ENCODE measurements at regions not wholly inside any gene's neighbourhood (a gene's known extent, or its start where the extent isn't known, plus 50 kb on each side); places are given as distances from the start of the nearest gene placed in this dataset.

GRCh38 chr6:4397307-4397706, 261.9 kb upstream of the ECI2 start:
- DNase-seq = peak in 4 of 10 donors; percentile 19 to 52 (median 34)
- intact Hi-C loops (cut with DNase I) = no loop called here

DNA sequence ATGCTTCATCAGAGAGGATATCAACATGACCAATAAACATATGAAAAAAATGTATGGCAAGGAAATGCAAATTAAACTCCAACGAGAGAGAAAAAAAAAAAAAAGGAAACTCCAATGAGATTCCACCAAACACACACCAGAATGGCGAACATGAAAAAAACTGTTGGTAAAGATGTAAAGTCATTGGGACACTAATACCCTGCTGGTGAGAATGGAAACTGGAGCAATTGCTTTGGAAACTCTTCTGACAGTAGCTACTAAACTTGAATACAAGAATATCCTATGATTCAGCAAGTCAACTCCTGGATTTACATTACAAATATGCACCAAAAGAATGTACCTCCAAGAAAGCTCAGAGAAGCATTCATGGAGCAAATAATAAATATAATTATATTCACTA, 260.7 kb upstream of the ECI2 start:
- intact Hi-C loops (cut with DNase I) = no loop called here
- no peak for DNase-seq

DNA sequence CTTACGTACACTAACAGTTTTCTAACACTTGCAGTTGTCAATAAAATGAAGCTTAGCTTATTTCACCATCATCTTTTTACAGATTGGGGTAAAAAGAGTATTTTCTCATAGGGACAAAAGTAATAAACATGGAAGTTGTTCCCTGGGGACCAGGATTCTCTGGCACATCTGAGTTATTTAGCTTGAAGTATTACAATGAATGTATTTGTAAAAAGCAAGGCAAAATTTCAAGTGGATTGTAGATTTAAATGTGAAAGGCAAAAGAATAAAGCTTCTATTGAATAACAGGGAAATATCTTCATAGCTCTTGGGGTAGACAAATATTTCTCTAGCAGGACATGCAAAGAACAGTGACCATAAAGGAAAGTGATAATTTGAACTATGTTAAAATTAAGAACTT, 260.0 kb upstream of the ECI2 start:
- intact Hi-C loops (cut with DNase I) = no loop called here
- no peak for DNase-seq

DNA sequence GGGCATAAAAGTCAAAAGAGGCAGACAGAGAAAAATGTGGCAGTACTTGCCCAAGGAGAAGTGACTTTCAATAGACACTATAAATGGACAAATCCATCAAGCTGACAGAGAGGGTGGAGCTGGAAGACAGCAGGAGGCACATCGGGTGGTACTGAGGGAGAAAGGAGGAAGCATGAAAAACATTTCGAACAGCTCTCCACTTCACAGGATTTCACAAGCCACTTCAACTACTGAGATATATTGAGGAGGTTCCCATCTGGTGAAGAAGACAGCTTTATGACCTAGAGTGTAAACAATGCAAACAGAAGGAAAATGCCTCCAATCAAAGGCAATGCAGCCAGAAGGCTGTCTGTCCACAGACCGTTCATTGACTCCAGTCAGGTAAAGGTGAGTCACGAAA, 259.4 kb upstream of the ECI2 start:
- intact Hi-C loops (cut with DNase I) = no loop called here
- no peak for DNase-seq

DNA sequence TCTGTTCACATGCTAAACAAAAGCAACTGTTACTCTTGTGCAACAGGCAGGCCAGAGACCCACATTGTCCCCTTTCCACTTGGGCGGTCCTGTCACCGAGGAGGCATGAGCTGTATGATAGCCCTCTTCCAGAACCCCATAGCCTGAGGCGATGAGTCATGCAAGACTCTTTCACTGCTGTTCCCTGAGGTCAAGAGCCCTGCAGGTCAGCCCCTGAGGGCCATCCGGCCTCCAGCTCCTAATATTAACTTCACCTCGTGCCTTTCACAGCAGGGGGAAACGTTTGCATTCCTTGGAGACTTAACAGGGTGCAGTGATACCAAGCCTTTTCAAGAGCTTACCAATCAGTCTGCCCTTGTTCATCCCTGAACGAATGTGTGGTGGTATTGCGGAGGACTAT, 253.3 kb upstream of the ECI2 start:
- intact Hi-C loops (cut with DNase I) = no loop called here
- DNase-seq = no peak

DNA sequence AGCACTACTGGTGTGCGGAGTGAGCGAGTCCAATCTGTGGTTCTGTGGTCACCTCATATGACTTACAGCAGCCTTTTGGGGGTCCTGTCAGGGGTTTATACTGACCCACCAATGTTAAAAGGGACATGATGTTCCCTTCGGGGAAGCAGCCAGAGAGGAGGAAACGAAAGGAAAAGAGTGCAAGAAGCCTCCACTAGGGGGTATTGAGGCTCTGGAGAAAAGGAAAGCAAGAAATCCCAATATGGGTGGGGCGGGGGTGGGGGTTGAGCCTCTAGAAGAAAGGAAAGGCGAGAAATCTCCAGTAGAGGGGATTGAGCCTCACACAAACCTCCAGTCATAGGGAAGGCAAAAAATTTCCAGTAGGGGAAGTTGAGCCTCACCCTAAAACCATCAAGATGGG, 249.3 kb upstream of the ECI2 start:
- no peak for DNase-seq
- intact Hi-C loops (cut with DNase I) = no loop called here

- no peak for DNase-seq
- intact Hi-C loops (cut with DNase I) = no loop called here
Measured at GRCh38 chr6:4383910-4384638, 248.7 kb upstream of the ECI2 start.

DNA sequence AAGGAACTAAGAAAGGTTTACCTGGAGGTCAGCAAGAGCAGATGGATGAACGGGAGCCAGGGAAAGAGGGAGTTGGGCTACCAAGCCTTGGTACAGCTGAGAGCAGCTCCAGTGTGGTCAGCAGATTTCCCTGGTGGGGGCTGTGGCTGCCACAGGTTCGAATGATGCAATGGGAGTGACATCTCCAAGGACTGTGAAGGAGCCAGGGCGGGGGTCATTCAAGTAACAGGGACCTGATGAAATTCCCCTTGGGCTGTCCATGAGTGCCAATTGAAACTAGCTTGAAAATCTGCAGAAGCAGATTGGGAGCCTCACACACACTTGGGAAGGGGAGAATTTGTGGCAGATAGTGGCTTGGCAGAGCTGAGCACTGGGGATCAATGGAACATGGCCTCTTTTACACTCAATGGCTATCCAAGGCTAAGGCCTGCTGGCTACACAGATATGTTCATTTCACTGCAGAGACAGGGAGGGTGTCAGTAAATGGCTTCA, 247.0 kb upstream of the ECI2 start:
- intact Hi-C loops (cut with DNase I) = no loop called here
- no peak for DNase-seq

DNA sequence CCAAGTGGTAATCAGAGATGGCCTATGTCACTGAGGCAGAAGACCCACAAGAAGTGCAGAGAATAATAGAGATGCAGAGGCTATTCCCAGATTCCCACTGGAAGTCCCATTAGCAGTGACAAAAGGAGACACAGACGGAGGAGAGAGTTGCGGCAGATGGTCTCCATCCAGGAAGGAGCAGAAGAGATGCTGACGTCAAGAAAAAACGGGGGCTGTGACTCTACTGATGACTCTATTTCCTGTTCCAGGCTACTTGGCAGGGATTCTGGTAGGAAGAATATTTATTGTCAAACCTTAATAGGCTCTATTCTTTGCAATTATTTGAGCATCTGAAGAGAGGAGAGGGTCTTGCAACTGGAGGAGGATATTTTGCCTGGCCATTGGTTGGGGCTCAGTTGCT, 246.0 kb upstream of the ECI2 start:
- intact Hi-C loops (cut with DNase I) = no loop called here
- DNase-seq = no peak

GRCh38 chr6:4380881-4381281, 245.5 kb upstream of the ECI2 start:
- intact Hi-C loops (cut with DNase I) = no loop called here
- DNase-seq = no peak

DNA sequence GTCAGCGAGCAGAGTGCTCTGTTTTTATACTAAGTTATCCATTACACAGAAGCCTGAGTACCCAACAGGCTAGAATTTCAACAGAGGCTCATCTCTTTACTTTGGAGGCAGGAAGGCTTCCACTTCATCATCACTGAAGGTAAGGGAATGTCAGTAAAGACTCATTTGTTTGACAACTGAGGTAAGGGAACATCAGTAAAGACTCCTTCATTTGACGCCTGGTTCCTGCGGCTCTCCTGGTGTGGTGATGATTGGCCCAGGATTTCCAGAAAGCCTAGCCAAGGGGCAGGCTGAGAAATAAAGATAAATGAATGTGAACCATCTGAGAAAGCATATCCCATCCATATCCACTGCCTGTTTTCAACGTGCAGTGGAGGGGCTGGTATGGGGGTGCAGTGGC, 244.6 kb upstream of the ECI2 start:
- no peak for DNase-seq
- intact Hi-C loops (cut with DNase I) = no loop called here

DNA sequence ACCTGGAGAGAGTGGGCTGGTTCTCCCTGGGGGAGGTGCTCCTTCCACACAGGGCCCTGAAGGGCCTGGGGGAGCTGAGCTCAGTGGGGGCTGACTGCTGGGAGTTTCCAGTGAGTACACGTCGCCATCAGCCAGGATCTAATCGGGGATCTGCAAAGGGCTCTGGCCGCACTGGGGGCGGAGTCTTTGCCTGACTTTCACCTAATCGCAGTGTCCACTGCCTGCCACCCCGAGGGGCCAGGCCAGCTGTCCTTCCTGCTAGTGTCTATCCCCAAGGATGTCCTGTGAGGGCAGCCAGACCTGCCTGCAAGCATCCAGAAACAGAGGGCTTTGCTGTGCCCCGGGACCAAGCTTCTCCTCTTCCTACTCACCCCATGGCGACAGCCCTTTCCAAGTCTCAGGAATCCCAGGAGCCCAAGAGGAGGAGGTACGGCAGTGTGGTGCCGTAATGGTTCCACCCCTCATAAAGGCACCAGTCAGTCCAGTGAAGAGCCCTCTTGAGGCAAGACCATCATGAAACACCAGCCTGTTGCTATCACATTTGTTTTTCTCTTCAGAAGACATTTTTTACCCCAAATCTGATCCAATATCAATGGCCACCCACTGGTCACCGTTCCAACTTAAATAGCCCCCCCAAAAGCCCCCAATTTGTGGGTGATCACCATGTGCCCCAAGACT, 243.1 kb upstream of the ECI2 start:
- intact Hi-C loops (cut with DNase I) = no loop called here
- DNase-seq = no peak

DNA sequence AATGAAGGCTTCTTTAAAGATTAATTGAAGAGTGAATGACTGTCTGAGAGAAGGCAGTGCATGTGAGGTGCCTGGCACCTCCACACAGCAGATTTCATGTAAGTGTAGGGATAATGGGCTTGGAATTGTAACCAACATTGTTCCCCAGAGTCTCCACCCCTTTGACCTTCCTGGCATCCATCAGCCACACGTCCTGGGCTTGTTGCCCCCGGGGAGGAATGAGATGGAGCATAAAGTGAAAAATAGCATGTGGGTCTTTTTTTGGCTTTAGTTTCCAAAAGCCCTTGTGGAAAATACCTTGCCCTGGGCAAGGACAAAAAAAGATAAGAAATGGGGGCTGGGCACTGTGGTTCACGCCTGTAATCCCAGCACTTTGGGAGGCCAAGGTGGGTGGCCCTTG, 242.2 kb upstream of the ECI2 start:
- DNase-seq = no peak
- intact Hi-C loops (cut with DNase I) = no loop called here

DNA sequence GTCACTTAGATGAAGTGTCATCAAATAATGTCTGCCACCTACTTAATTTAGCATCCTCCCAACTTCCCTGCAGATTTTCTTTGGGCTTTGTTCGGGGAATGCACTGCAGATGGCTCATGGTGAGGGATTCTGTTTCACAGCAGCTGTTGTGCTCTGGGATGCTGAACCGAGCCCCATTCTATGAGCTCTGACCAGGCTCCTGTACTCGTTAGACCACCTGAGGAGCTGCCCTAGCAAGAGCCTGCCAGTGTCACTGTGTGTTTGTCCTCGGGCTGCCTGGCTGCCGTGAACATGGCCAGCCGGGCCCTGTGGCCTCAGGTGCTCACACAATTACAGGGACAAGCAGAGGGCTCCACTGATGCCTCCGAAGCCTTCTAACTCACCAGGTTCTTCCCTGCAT, 238.8 kb upstream of the ECI2 start:
- intact Hi-C loops (cut with DNase I) = no loop called here
- DNase-seq = no peak

GRCh38 chr6:4372866-4373265, 237.5 kb upstream of the ECI2 start:
- intact Hi-C loops (cut with DNase I) = no loop called here

DNA sequence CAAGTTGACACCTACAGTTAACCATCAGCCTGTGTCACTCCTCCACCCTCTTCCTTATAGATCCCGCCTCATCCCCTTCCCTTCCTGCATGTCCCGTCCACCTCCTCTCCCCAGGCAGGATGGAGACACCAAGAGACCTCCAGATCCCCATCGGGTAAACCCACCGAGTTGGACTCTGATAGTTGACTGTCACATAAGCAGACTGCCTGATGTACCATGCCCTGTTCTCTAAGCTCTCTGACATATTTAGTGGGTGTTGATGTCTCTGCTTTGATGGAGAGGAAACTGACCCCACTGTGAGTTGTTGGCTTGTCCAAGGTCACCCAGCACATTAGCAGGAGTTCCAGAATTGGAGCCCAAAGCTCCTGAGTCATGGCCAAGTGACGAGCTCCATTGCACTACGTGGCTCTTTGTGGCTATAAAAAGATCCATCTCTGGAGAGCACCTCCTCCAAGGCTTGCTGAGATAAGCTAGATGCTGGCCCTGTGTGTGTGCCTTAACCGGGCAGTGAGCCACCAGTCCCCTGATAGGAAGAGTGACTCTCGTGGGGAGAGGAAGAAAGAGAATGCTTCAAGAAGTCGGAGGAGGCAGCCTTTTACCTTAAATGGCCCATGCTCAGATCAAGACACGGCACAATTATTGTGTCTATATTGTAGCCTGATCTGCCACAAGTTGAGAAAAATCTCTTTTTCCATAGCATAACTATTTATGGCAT, 236.0 kb upstream of the ECI2 start:
- no peak for DNase-seq
- intact Hi-C loops (cut with DNase I) = no loop called here

More at GRCh38 chr6:4372866-4373265, 237.5 kb upstream of the ECI2 start:
- no peak for DNase-seq

GRCh38 chr6:4370066-4370465, 234.7 kb upstream of the ECI2 start:
- DNase-seq = no peak
- intact Hi-C loops (cut with DNase I) = no loop called here

DNA sequence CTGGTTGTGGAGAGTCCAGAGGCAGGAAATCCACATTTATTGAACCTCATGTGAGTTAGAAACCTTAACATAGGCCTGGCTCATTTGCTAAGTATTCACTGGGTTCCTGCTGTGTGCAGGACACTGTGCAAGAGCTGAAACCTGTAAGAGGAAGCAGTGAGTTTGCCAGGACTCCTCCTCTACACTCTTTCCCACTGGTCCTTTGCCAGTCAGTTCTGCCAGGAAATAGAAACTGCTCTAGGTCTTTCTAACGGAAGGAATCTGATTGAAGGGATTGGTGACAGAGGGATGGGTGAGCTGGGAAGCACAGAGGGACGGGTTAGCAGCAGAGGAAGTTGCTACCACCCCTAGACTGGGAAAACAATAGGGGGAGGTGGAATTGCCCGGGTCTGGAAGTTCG, 234.2 kb upstream of the ECI2 start:
- intact Hi-C loops (cut with DNase I) = no loop called here
- no peak for DNase-seq

- no peak for DNase-seq
- intact Hi-C loops (cut with DNase I) = no loop called here
Measured at GRCh38 chr6:4368649-4369048, 233.3 kb upstream of the ECI2 start.

GRCh38 chr6:4367643-4368042, 232.3 kb upstream of the ECI2 start:
- intact Hi-C loops (cut with DNase I) = no loop called here
- DNase-seq = no peak

- intact Hi-C loops (cut with DNase I) = no loop called here
- no peak for DNase-seq
Measured at GRCh38 chr6:4366635-4367395, 231.4 kb upstream of the ECI2 start.
